ENCODE measurements at regions not wholly inside any gene's neighbourhood (a gene's known extent, or its start where the extent isn't known, plus 50 kb on each side); places are given as distances from the start of the nearest gene placed in this dataset.

DNA sequence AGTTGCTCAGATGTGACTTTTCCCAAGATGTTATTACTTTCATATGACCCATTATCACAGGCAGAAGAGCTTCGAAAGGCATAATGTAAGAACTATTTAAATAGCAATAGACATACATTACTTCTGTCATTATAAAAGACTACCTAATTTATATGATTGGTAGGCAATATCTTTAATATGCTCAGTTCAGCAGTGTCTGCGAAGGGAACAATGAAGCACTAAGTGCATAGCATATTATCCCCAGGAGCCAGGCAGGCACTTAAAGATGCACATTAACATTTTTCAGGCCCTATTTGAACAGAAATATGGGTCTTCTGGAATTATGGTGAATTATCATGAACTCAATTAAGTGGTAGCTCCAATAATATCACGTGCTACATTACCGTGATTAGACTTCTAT, 217.8 kb downstream of the EPM2A start:
- Histone ChIP-seq H3K27ac (no peak overlapping the region), H3K36me3 (no peaks in the 10 kb centered on the region), H3K4me1 (no peaks in the 10 kb centered on the region), H3K4me3 (no peak overlapping the region), H3K27me3 (no peaks in the 10 kb centered on the region), H3K9me3 (no peaks in the 10 kb centered on the region)
- TF ChIP-seq, protein P1, sequence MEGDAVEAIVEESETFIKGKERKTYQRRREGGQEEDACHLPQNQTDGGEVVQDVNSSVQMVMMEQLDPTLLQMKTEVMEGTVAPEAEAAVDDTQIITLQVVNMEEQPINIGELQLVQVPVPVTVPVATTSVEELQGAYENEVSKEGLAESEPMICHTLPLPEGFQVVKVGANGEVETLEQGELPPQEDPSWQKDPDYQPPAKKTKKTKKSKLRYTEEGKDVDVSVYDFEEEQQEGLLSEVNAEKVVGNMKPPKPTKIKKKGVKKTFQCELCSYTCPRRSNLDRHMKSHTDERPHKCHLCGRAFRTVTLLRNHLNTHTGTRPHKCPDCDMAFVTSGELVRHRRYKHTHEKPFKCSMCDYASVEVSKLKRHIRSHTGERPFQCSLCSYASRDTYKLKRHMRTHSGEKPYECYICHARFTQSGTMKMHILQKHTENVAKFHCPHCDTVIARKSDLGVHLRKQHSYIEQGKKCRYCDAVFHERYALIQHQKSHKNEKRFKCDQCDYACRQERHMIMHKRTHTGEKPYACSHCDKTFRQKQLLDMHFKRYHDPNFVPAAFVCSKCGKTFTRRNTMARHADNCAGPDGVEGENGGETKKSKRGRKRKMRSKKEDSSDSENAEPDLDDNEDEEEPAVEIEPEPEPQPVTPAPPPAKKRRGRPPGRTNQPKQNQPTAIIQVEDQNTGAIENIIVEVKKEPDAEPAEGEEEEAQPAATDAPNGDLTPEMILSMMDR (IDR thresholded peaks at IDR 0.05): no peak
- TF ChIP-seq POLR2AphosphoS5 (IDR thresholded peaks at IDR 0.05): no peak
- no peak for TF ChIP-seq POLR2A (IDR thresholded peaks at IDR 0.05)
- no peak for ATAC-seq
- WGBS, 2 donors (ENCODE audit: low coverage in 1 of 2): 94 to 100% methylated on average over 4 of the region's 4 CpGs

DNA sequence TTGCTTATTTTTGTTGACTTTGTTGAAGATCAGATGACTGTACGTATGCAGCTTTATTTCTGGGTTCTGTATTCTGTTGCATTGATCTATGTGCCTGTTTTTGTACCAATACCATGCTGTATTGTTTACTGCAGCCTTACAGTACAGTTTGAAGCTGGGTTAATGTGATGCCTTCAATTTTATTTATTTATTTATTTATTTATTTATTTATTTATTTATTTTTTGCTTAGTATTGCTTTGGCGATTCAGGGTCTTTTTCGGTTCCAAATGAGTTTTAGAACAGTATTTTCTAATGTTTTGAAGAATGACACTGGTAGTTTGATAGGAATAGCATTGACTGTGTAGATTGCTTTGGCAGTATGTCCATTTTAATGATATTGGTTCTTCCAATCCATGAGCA, 210.3 kb downstream of the EPM2A start:
- H3K9me3 ChIP-seq: no peaks in the 10 kb centered on the region
- 85 to 92% methylated on average over 3 of the region's 3 CpGs for whole genome bisulfite sequencing, 2 donors (ENCODE audit: low coverage in 1 of 2)
- no peaks in the 10 kb centered on the region for H3K4me1 ChIP-seq
- H3K4me3 ChIP-seq: no peak overlapping the region
- ATAC-seq: no peak
- TF ChIP-seq POLR2AphosphoS5 (IDR thresholded peaks at IDR 0.05) (no peak), EP300 (IDR thresholded peaks at IDR 0.05) (no peak), POLR2A (IDR thresholded peaks at IDR 0.05) (no peak)
- TF ChIP-seq, protein P1 (IDR thresholded peaks at IDR 0.05): no peak
- H3K36me3 ChIP-seq: no peaks in the 10 kb centered on the region
- no peak overlapping the region for H3K27ac ChIP-seq
- no peaks in the 10 kb centered on the region for H3K27me3 ChIP-seq

DNA sequence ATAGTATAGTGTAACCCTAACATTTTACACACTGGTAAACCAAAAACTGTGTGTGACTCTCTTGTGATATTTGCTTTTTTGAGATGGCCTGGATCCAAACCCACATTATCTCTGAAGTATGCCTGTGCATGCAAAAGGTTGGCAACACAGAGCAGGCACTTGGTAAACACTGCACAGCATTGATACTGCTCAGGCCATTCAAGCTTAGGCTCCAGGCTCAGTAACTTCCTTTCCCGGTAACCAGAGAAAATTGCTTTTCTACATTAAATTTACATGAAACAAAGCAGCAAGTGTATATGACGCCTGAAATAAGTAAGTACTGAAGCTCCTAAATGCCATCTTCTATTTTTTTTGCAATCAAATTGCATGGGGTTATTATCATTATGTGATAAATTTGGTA, 205.7 kb downstream of the EPM2A start:
- 63 to 81% methylated on average over 2 of the region's 2 CpGs for WGBS, 2 donors (ENCODE audit: low coverage in 1 of 2)

DNA sequence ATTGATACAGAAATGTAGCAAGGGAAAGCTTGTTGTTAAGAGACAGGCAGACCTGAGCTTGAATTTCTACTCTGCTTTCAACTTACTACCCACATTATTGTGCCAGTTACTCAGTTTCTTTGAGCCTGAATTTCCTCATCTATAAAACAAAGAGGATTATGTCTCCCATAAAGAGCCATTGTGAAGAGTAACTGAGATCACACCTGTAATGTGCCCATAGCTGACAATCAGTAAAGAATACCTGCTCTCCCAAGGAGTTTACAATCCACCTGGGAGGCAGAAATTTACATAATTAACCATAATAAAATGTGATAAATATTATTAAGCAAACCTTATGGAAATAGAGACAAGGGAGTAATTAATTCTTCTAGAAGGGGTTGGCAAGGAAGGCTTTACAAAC, 204.9 kb downstream of the EPM2A start:
- H3K36me3 ChIP-seq: no peaks in the 10 kb centered on the region
- TF ChIP-seq POLR2AphosphoS5 (IDR thresholded peaks at IDR 0.05) (no peak), POLR2A (IDR thresholded peaks at IDR 0.05) (no peak), EP300 (IDR thresholded peaks at IDR 0.05) (no peak)
- TF ChIP-seq, protein P1 (IDR thresholded peaks at IDR 0.05): no peak
- ATAC-seq: no peak

More for the DNA sequence above, 205.7 kb downstream of the EPM2A start:
- no peak for ATAC-seq
- no peaks in the 10 kb centered on the region for H3K4me1 ChIP-seq
- H3K27me3 ChIP-seq: no peaks in the 10 kb centered on the region
- no peak overlapping the region for H3K27ac ChIP-seq
- no peaks in the 10 kb centered on the region for H3K9me3 ChIP-seq
- H3K36me3 ChIP-seq: no peaks in the 10 kb centered on the region
- TF ChIP-seq EP300 (IDR thresholded peaks at IDR 0.05) (no peak), POLR2AphosphoS5 (IDR thresholded peaks at IDR 0.05) (no peak)
- H3K4me3 ChIP-seq: no peak overlapping the region

DNA sequence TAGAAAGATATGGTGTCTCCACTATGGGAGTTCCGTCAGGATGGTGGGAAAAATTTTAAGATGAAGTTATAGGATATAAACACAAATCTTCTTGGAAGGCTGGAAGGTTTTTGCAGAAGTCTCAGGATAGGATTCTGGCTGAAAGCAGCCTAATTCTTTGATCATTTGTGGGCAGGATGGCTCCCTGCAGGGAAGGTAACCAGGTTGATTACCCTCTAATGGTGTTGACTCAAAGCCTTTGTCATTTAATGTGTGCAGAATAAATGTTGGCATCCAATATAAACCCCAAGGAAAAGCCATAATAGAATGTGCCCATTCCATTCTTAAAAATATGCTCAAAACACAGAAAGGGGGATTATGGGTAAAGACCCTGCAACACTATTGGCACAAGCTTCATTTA, 204.3 kb downstream of the EPM2A start:
- WGBS, 2 donors (ENCODE audit: low coverage in 1 of 2): 67% methylated on average over 1 of the region's 1 CpG; no CpG with 5 or more reads in 1 of the 2 donors
- ATAC-seq: no peak
- Histone ChIP-seq H3K27ac (no peak overlapping the region), H3K27me3 (no peaks in the 10 kb centered on the region), H3K4me1 (no peaks in the 10 kb centered on the region), H3K36me3 (no peaks in the 10 kb centered on the region), H3K4me3 (no peak overlapping the region), H3K9me3 (no peaks in the 10 kb centered on the region)
- TF ChIP-seq POLR2A (IDR thresholded peaks at IDR 0.05) (no peak), EP300 (IDR thresholded peaks at IDR 0.05) (no peak), POLR2AphosphoS5 (IDR thresholded peaks at IDR 0.05) (no peak)
- TF ChIP-seq, protein P1 (IDR thresholded peaks at IDR 0.05): no peak

More for the DNA sequence above, 204.9 kb downstream of the EPM2A start:
- H3K4me1 ChIP-seq: no peaks in the 10 kb centered on the region
- no peaks in the 10 kb centered on the region for H3K27me3 ChIP-seq
- no peak overlapping the region for H3K4me3 ChIP-seq
- no peaks in the 10 kb centered on the region for H3K9me3 ChIP-seq
- no peak overlapping the region for H3K27ac ChIP-seq

Data from gastroesophageal sphincter (tissue), 4 donors.